ENCODE measurements at regions not wholly inside any gene's neighbourhood (a gene's known extent, or its start where the extent isn't known, plus 50 kb on each side); places are given as distances from the start of the nearest gene placed in this dataset.
A peak's percentile ranks its signal among the peaks of the same experiment; 100 is the strongest.

GRCh38 chr10:59557052-59557451 lies 152.6 kb downstream of the SLC16A9 start:
- Histone ChIP-seq H3K4me3 (ENCODE audit: insufficient read length, low read depth) (no peak overlapping the region), H3K27me3 (ENCODE audit: insufficient read depth, insufficient read length) (no peaks in the 10 kb centered on the region), H3K9me3 (ENCODE audit: insufficient read depth, low read length) (no peaks in the 10 kb centered on the region; the same call in 1 of the 2 replicates), H3K36me3 (ENCODE audit: insufficient read depth, insufficient read length, low read length) (no peaks in the 10 kb centered on the region), H3K9ac (ENCODE audit: insufficient read length, low read depth) (no peak overlapping the region), H3K4me1 (ENCODE audit: insufficient read depth, insufficient read length) (no peaks in the 10 kb centered on the region)
- DNase-seq (ENCODE audit: low read depth, low spot score): peak; percentile 18
- TF ChIP-seq ZNF274 (IDR thresholded peaks at IDR 0.05; ENCODE audit: low read depth, low read length) (no peak), SUZ12 (IDR thresholded peaks at IDR 0.05; ENCODE audit: extremely low read depth, insufficient read depth, insufficient read length) (no peak), YY1 (IDR thresholded peaks at IDR 0.05; ENCODE audit: insufficient read depth, insufficient read length) (no peak)

GRCh38 chr10:59553162-59553900 lies 156.3 kb downstream of the SLC16A9 start:
- Histone ChIP-seq H3K4me1 (ENCODE audit: insufficient read depth, insufficient read length) (no peaks in the 10 kb centered on the region), H3K36me3 (ENCODE audit: insufficient read depth, insufficient read length, low read length) (no peaks in the 10 kb centered on the region), H3K4me3 (ENCODE audit: insufficient read length, low read depth) (no peak overlapping the region), H3K9me3 (ENCODE audit: insufficient read depth, low read length) (no peaks in the 10 kb centered on the region; the same call in 1 of the 2 replicates), H3K27me3 (ENCODE audit: insufficient read depth, insufficient read length) (no peaks in the 10 kb centered on the region), H3K9ac (ENCODE audit: insufficient read length, low read depth) (no peak overlapping the region)
- no peak for TF ChIP-seq SUZ12 (IDR thresholded peaks at IDR 0.05; ENCODE audit: extremely low read depth, insufficient read depth, insufficient read length)
- no peak for TF ChIP-seq YY1 (IDR thresholded peaks at IDR 0.05; ENCODE audit: insufficient read depth, insufficient read length)
- no peak for TF ChIP-seq ZNF274 (IDR thresholded peaks at IDR 0.05; ENCODE audit: low read depth, low read length)
- DNase-seq (ENCODE audit: low read depth, low spot score): no peak

GRCh38 chr10:59550061-59550460 lies 159.6 kb downstream of the SLC16A9 start:
- DNase-seq (ENCODE audit: low read depth, low spot score): no peak
- Histone ChIP-seq H3K36me3 (ENCODE audit: insufficient read depth, insufficient read length, low read length) (no peaks in the 10 kb centered on the region), H3K9ac (ENCODE audit: insufficient read length, low read depth) (no peak overlapping the region), H3K4me1 (ENCODE audit: insufficient read depth, insufficient read length) (no peaks in the 10 kb centered on the region), H3K27me3 (ENCODE audit: insufficient read depth, insufficient read length) (no peaks in the 10 kb centered on the region), H3K9me3 (ENCODE audit: insufficient read depth, low read length) (no peaks in the 10 kb centered on the region), H3K4me3 (ENCODE audit: insufficient read length, low read depth) (no peak overlapping the region)
- TF ChIP-seq YY1 (IDR thresholded peaks at IDR 0.05; ENCODE audit: insufficient read depth, insufficient read length): no peak
- no peak for TF ChIP-seq ZNF274 (IDR thresholded peaks at IDR 0.05; ENCODE audit: low read depth, low read length)
- no peak for TF ChIP-seq SUZ12 (IDR thresholded peaks at IDR 0.05; ENCODE audit: extremely low read depth, insufficient read depth, insufficient read length)

- Histone ChIP-seq H3K27me3 (ENCODE audit: insufficient read depth, insufficient read length) (no peaks in the 10 kb centered on the region), H3K36me3 (ENCODE audit: insufficient read depth, insufficient read length, low read length) (no peaks in the 10 kb centered on the region), H3K9ac (ENCODE audit: insufficient read length, low read depth) (no peak overlapping the region), H3K9me3 (ENCODE audit: insufficient read depth, low read length) (no peaks in the 10 kb centered on the region), H3K4me1 (ENCODE audit: insufficient read depth, insufficient read length) (no peaks in the 10 kb centered on the region), H3K4me3 (ENCODE audit: insufficient read length, low read depth) (no peak overlapping the region)
- TF ChIP-seq ZNF274 (IDR thresholded peaks at IDR 0.05; ENCODE audit: low read depth, low read length): no peak
- no peak for TF ChIP-seq YY1 (IDR thresholded peaks at IDR 0.05; ENCODE audit: insufficient read depth, insufficient read length)
- TF ChIP-seq SUZ12 (IDR thresholded peaks at IDR 0.05; ENCODE audit: extremely low read depth, insufficient read depth, insufficient read length): no peak
- DNase-seq (ENCODE audit: low read depth, low spot score): no peak
Observed at GRCh38 chr10:59538623-59539022, 171.0 kb downstream of the SLC16A9 start.

- Histone ChIP-seq H3K9ac (ENCODE audit: insufficient read length, low read depth) (no peak overlapping the region), H3K4me3 (ENCODE audit: insufficient read length, low read depth) (no peak overlapping the region), H3K9me3 (ENCODE audit: insufficient read depth, low read length) (no peaks in the 10 kb centered on the region), H3K27me3 (ENCODE audit: insufficient read depth, insufficient read length) (no peaks in the 10 kb centered on the region), H3K36me3 (ENCODE audit: insufficient read depth, insufficient read length, low read length) (no peaks in the 10 kb centered on the region), H3K4me1 (ENCODE audit: insufficient read depth, insufficient read length) (no peaks in the 10 kb centered on the region)
- DNase-seq (ENCODE audit: low read depth, low spot score): no peak
- TF ChIP-seq SUZ12 (IDR thresholded peaks at IDR 0.05; ENCODE audit: extremely low read depth, insufficient read depth, insufficient read length) (no peak), YY1 (IDR thresholded peaks at IDR 0.05; ENCODE audit: insufficient read depth, insufficient read length) (no peak), ZNF274 (IDR thresholded peaks at IDR 0.05; ENCODE audit: low read depth, low read length) (no peak)
Observed at GRCh38 chr10:59537501-59537900, 172.1 kb downstream of the SLC16A9 start.

- TF ChIP-seq YY1 (IDR thresholded peaks at IDR 0.05; ENCODE audit: insufficient read depth, insufficient read length) (no peak), ZNF274 (IDR thresholded peaks at IDR 0.05; ENCODE audit: low read depth, low read length) (no peak), SUZ12 (IDR thresholded peaks at IDR 0.05; ENCODE audit: extremely low read depth, insufficient read depth, insufficient read length) (no peak)
- Histone ChIP-seq H3K27me3 (ENCODE audit: insufficient read depth, insufficient read length) (no peaks in the 10 kb centered on the region), H3K4me3 (ENCODE audit: insufficient read length, low read depth) (no peak overlapping the region), H3K4me1 (ENCODE audit: insufficient read depth, insufficient read length) (no peaks in the 10 kb centered on the region), H3K36me3 (ENCODE audit: insufficient read depth, insufficient read length, low read length) (no peaks in the 10 kb centered on the region), H3K9ac (ENCODE audit: insufficient read length, low read depth) (no peak overlapping the region), H3K9me3 (ENCODE audit: insufficient read depth, low read length) (no peaks in the 10 kb centered on the region)
- no peak for DNase-seq (ENCODE audit: low read depth, low spot score)
Observed at GRCh38 chr10:59536167-59537014, 173.3 kb downstream of the SLC16A9 start.

- DNase-seq (ENCODE audit: low read depth, low spot score): no peak
- Histone ChIP-seq H3K27me3 (ENCODE audit: insufficient read depth, insufficient read length) (no peaks in the 10 kb centered on the region), H3K4me1 (ENCODE audit: insufficient read depth, insufficient read length) (no peaks in the 10 kb centered on the region), H3K4me3 (ENCODE audit: insufficient read length, low read depth) (no peak overlapping the region), H3K36me3 (ENCODE audit: insufficient read depth, insufficient read length, low read length) (no peaks in the 10 kb centered on the region), H3K9ac (ENCODE audit: insufficient read length, low read depth) (no peak overlapping the region), H3K9me3 (ENCODE audit: insufficient read depth, low read length) (no peaks in the 10 kb centered on the region)
- TF ChIP-seq YY1 (IDR thresholded peaks at IDR 0.05; ENCODE audit: insufficient read depth, insufficient read length): no peak
- TF ChIP-seq SUZ12 (IDR thresholded peaks at IDR 0.05; ENCODE audit: extremely low read depth, insufficient read depth, insufficient read length): no peak
- TF ChIP-seq ZNF274 (IDR thresholded peaks at IDR 0.05; ENCODE audit: low read depth, low read length): no peak
Observed at GRCh38 chr10:59524348-59524747, 162.0 kb upstream of the FAM13C start.
